Mesodermal cell (in vitro differentiated cells): ENCODE measurements at regions not wholly inside any gene's neighbourhood (a gene's known extent, or its start where the extent isn't known, plus 50 kb on each side); places are given as distances from the start of the nearest gene placed in this dataset.

Experiments used
- H3K27ac ChIP-seq: 2 replicates; pipeline ENCODE4 v1.7.0; 2013; ENCODE audit warnings: mild to moderate bottlenecking, low read depth, low read length, moderate library complexity; ENCODE audit not compliant: severe bottlenecking
- H3K36me3 ChIP-seq: 2 replicates; pipeline ENCODE4 v1.7.1; 2013; ENCODE audit warnings: mild to moderate bottlenecking, low read length, moderate library complexity; ENCODE audit not compliant: control insufficient read depth, insufficient read depth
- H3K4me1 ChIP-seq: one replicate; pipeline ENCODE4 v1.7.1; 2013; ENCODE audit warnings: mild to moderate bottlenecking, low read length; ENCODE audit not compliant: insufficient read depth, control insufficient read depth, poor library complexity, severe bottlenecking
- H3K4me3 ChIP-seq: 2 replicates; pipeline ENCODE4 v1.7.0; 2013; ENCODE audit warnings: low read length, control low read depth, mild to moderate bottlenecking; ENCODE audit not compliant: insufficient read depth, poor library complexity, severe bottlenecking; ENCODE audit errors: extremely low read depth
- H3K9me3 ChIP-seq: 2 replicates; pipeline ENCODE4 v1.7.1; 2013; ENCODE audit warnings: mild to moderate bottlenecking, low read length, moderate library complexity; ENCODE audit not compliant: control insufficient read depth
- WGBS, 2 experiments: methylation state at CpG; one replicate each; pipeline ENCODE4 v1.1.5; 2013; ENCODE audit warnings: missing lambda C conversion rate in 2 of 2; ENCODE audit not compliant: insufficient coverage in 2 of 2; 5-methylcytosine and 5-hydroxymethylcytosine counted together

DNA sequence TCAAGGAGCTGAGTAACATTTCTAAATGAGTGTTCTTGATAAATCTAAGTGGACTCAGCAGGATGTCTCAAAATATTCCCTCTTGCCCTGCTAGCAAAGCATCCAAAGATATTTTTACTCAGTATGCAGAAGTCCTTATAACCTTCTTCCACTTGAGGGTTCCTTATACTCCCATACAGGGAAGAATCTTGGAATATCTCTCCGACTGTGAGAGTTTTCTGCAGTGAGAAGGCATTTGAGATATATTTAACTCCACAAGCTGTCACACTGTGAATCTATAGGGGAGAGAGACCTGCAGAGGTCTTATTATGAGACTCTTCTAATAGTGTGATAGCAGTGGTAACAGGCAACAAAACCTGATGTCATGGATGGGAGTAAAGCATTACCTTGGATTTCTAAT lies 1034.5 kb upstream of the PABPC4L start:
- Histone ChIP-seq H3K4me1 (no peaks in the 10 kb centered on the region), H3K4me3 (no peak overlapping the region), H3K9me3 (no peaks in the 10 kb centered on the region), H3K27ac (no peak overlapping the region), H3K36me3 (no peaks in the 10 kb centered on the region)
- WGBS, 2 experiments = no CpG with 5 or more reads among the region's 1 CpG

- H3K36me3 ChIP-seq = no peaks in the 10 kb centered on the region
- H3K4me3 ChIP-seq = no peak overlapping the region
- H3K9me3 ChIP-seq = no peaks in the 10 kb centered on the region
- H3K27ac ChIP-seq = no peak overlapping the region
- no peaks in the 10 kb centered on the region for H3K4me1 ChIP-seq
- WGBS, 2 experiments = no CpG with 5 or more reads among the region's 1 CpG
Measured at GRCh38 chr4:135227842-135228241, 1026.3 kb upstream of the PABPC4L start.

GRCh38 chr4:135225551-135225950 lies 1024.0 kb upstream of the PABPC4L start:
- Histone ChIP-seq H3K9me3 (no peaks in the 10 kb centered on the region), H3K4me3 (no peak overlapping the region), H3K36me3 (no peaks in the 10 kb centered on the region), H3K4me1 (no peaks in the 10 kb centered on the region), H3K27ac (no peak overlapping the region)
- WGBS, 2 experiments = no CpG with 5 or more reads among the region's 3 CpGs

- WGBS, 2 experiments = no CpG with 5 or more reads among the region's 5 CpGs
- H3K4me3 ChIP-seq = no peak overlapping the region
- H3K9me3 ChIP-seq = no peaks in the 10 kb centered on the region
- no peak overlapping the region for H3K27ac ChIP-seq
- no peaks in the 10 kb centered on the region for H3K4me1 ChIP-seq
- H3K36me3 ChIP-seq = no peaks in the 10 kb centered on the region
Measured at GRCh38 chr4:135210341-135210740, 1008.8 kb upstream of the PABPC4L start.

DNA sequence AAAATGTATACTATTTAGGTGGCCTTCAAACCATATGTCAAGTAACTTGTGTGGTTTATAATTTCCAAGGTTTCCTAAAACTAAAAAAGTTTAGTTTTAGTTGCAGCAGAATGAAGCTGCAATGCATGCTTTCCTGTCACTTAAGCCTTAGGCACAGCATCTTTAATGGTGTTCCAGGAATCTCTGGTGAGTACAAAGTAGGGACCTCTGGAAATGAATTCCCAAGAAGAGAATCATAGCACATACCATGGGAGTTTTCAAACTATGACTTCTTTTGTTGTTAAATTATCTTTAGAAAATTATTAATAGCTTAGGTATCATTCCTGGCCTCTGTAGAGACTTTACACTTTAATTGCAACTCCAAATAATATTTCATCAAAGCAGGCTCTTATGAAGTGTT lies 1005.9 kb upstream of the PABPC4L start:
- Histone ChIP-seq H3K4me3 (no peak overlapping the region), H3K27ac (no peak overlapping the region), H3K9me3 (no peaks in the 10 kb centered on the region), H3K4me1 (no peaks in the 10 kb centered on the region), H3K36me3 (no peaks in the 10 kb centered on the region)

DNA sequence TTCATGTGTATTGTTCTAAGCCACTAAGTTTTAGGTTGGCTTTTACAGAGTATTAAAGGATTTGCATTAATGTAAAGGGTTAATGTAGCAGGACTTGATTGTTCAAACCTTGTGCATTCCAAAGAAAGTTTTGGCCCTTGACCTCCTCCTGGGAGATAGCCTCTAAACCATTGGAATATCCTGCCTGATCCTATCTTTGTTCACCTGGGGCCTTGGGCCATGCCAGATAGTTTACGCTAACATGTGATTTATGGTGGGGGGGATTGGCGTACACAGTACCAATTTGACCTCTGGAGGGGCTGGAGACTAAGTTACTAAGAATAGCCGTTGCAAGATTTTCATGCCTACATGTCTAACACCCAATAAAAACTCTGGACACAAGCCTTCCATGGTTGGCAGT lies 1002.7 kb upstream of the PABPC4L start:
- 100% methylated on average over 2 of the region's 3 CpGs; no CpG with 5 or more reads in 1 of the 2 experiments for WGBS, 2 experiments
- no peaks in the 10 kb centered on the region for H3K9me3 ChIP-seq
- no peaks in the 10 kb centered on the region for H3K4me1 ChIP-seq
- H3K36me3 ChIP-seq = no peaks in the 10 kb centered on the region
- H3K27ac ChIP-seq = no peak overlapping the region
- H3K4me3 ChIP-seq = no peak overlapping the region

GRCh38 chr4:135201081-135201480 lies 999.5 kb upstream of the PABPC4L start:
- no peak overlapping the region for H3K4me3 ChIP-seq
- no peaks in the 10 kb centered on the region for H3K36me3 ChIP-seq
- 93% methylated on average over 3 of the region's 5 CpGs; no CpG with 5 or more reads in 1 of the 2 experiments for WGBS, 2 experiments
- H3K4me1 ChIP-seq = no peaks in the 10 kb centered on the region
- no peak overlapping the region for H3K27ac ChIP-seq
- no peaks in the 10 kb centered on the region for H3K9me3 ChIP-seq

- H3K36me3 ChIP-seq = no peaks in the 10 kb centered on the region
- H3K4me3 ChIP-seq = no peak overlapping the region
- WGBS, 2 experiments = no CpG with 5 or more reads among the region's 1 CpG
- H3K9me3 ChIP-seq = no peaks in the 10 kb centered on the region
- no peaks in the 10 kb centered on the region for H3K4me1 ChIP-seq
- H3K27ac ChIP-seq = no peak overlapping the region
Measured at GRCh38 chr4:135197641-135198040, 996.1 kb upstream of the PABPC4L start.

GRCh38 chr4:135194477-135194876 lies 992.9 kb upstream of the PABPC4L start:
- WGBS, 2 experiments = 50 to 89% methylated on average over 1 of the region's 1 CpG
- Histone ChIP-seq H3K36me3 (no peaks in the 10 kb centered on the region), H3K9me3 (no peaks in the 10 kb centered on the region), H3K27ac (no peak overlapping the region), H3K4me3 (no peak overlapping the region), H3K4me1 (no peaks in the 10 kb centered on the region)

DNA sequence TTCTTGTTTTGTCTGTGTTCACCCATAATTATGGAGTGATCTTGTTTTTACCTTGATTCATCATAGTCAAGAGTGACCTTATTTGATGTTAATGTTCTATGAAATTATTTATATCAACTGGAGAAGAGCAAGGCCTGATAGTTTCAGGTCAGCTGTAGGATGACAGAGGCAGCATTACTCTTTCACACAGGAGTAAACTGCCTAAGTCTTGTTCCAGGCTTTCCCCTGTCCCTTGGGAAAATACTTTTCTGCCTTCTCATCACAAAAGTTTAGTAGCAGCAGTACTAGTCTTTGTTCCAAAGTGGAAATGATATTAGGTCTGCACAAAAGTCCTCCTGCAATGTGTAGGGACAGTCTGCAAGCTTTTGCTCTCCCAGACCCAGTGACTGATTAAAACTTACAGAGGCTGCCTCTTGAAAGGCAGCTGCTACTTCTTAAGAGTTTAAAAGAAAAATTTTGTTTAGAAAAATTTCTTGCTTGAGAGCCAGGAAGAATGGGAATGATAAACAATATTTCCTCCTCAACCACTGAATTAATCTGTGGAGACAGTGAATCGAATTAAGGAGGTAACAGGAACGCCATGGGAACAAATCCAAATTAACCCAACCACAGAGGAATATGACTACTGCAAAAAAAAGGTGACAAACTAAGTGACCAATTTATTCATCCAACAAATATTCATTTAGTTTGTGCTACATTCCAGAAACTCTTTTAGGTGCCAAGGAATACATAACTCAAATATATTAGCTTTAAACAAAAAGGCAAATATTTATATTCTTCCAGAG lies 991.4 kb upstream of the PABPC4L start:
- no peaks in the 10 kb centered on the region for H3K4me1 ChIP-seq
- H3K36me3 ChIP-seq = no peaks in the 10 kb centered on the region
- no peak overlapping the region for H3K27ac ChIP-seq
- no peak overlapping the region for H3K4me3 ChIP-seq
- no peaks in the 10 kb centered on the region for H3K9me3 ChIP-seq
- no CpG with 5 or more reads among the region's 2 CpGs for WGBS, 2 experiments

GRCh38 chr4:135191596-135191995 lies 990.0 kb upstream of the PABPC4L start:
- no peak overlapping the region for H3K4me3 ChIP-seq
- no peaks in the 10 kb centered on the region for H3K4me1 ChIP-seq
- H3K27ac ChIP-seq = no peak overlapping the region
- H3K9me3 ChIP-seq = no peaks in the 10 kb centered on the region
- no CpG with 5 or more reads among the region's 1 CpG for WGBS, 2 experiments
- no peaks in the 10 kb centered on the region for H3K36me3 ChIP-seq
